AG04450 (cell line): ENCODE measurements at regions not wholly inside any gene's neighbourhood (a gene's known extent, or its start where the extent isn't known, plus 50 kb on each side); places are given as distances from the start of the nearest gene placed in this dataset.

Experiments used
- CTCF ChIA-PET: fragments of 300-600, 350-600 bp; formaldehyde crosslinking; extraction: SDS; loops from one replicate; lab custom pipeline; 2022; ENCODE audit warnings: antibody characterized with exemption, inconsistent platforms; lab: Charles Lee
- POLR2A ChIA-PET: fragments of 350-600 bp; formaldehyde crosslinking; extraction: SDS; loops from one replicate; lab custom pipeline; 2021; ENCODE audit warnings: antibody characterized with exemption, inconsistent platforms; lab: Yijun Ruan, JAX
- DNase-seq: peaks from one replicate; pipeline ENCODE4 v3.0.0-alpha.2; 2011; ENCODE audit warnings: low read depth, low spot score
- H3K27ac ChIP-seq: one replicate; pipeline ENCODE4 v1.5.1; 2012; ENCODE audit warnings: low read depth, low read length, control low read depth
- H3K27me3 ChIP-seq: one replicate; pipeline ENCODE4 v1.6.0; 2012; ENCODE audit warnings: low read length; ENCODE audit not compliant: control insufficient read depth, insufficient read depth
- H3K4me3 ChIP-seq: 2 replicates; pipeline ENCODE4 v1.5.1; 2011; ENCODE audit warnings: mild to moderate bottlenecking, low read depth, low read length, control low read depth
- H3K9me3 ChIP-seq: 2 replicates; pipeline ENCODE4 v1.5.1; 2012; ENCODE audit warnings: low read length; ENCODE audit not compliant: control insufficient read depth, insufficient read depth
- TF ChIP-seq, protein P1 (sequence below): IDR thresholded peaks from 2 replicates; pipeline ENCODE4 v1.5.1; 2011; ENCODE audit warnings: low read depth, low read length, control low read depth, inconsistent platforms

GRCh38 chrX:39758791-39759525 is 338.8 kb downstream of the BCOR start:
- Histone ChIP-seq H3K4me3 (no peak overlapping the region), H3K27ac (peak overlapping the region; percentile 89), H3K27me3 (no peaks in the 10 kb centered on the region), H3K9me3 (no peaks in the 10 kb centered on the region)
- TF ChIP-seq, protein P1, sequence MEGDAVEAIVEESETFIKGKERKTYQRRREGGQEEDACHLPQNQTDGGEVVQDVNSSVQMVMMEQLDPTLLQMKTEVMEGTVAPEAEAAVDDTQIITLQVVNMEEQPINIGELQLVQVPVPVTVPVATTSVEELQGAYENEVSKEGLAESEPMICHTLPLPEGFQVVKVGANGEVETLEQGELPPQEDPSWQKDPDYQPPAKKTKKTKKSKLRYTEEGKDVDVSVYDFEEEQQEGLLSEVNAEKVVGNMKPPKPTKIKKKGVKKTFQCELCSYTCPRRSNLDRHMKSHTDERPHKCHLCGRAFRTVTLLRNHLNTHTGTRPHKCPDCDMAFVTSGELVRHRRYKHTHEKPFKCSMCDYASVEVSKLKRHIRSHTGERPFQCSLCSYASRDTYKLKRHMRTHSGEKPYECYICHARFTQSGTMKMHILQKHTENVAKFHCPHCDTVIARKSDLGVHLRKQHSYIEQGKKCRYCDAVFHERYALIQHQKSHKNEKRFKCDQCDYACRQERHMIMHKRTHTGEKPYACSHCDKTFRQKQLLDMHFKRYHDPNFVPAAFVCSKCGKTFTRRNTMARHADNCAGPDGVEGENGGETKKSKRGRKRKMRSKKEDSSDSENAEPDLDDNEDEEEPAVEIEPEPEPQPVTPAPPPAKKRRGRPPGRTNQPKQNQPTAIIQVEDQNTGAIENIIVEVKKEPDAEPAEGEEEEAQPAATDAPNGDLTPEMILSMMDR = no peak
- POLR2A ChIA-PET = interaction anchor here (0.6 to 1.0 kb wide), 3 partner anchors 10 to 251 kb away, joined by 3 to 5 read pairs (median 5); no protein-coding TSS in a partner anchor
- DNase-seq = no peak
- CTCF ChIA-PET = interaction anchor here (0.9 kb wide), 1 partner anchor 28 kb away, joined by 3 read pairs; no protein-coding TSS in a partner anchor

- no peak for DNase-seq
Measured at GRCh38 chrX:39759526-39760224, 338.1 kb downstream of the BCOR start.

GRCh38 chrX:39760930-39761329 is 336.8 kb downstream of the BCOR start:
- no peak overlapping the region for H3K4me3 ChIP-seq
- H3K9me3 ChIP-seq = no peaks in the 10 kb centered on the region
- POLR2A ChIA-PET = no interaction called here
- no peak for DNase-seq
- CTCF ChIA-PET = no interaction called here
- no peaks in the 10 kb centered on the region for H3K27me3 ChIP-seq
- TF ChIP-seq, protein P1 = no peak
- H3K27ac ChIP-seq = no peak overlapping the region

More at GRCh38 chrX:39759526-39760224, 338.1 kb downstream of the BCOR start:
- POLR2A ChIA-PET = interaction anchor here (0.6 to 1.0 kb wide), 2 partner anchors 10 to 121 kb away, joined by 3 to 5 read pairs; no protein-coding TSS in a partner anchor
- no peaks in the 10 kb centered on the region for H3K27me3 ChIP-seq
- TF ChIP-seq, protein P1 = no peak
- CTCF ChIA-PET = interaction anchor here (0.7 to 0.9 kb wide), 2 partner anchors 11 to 29 kb away, joined by 3 read pairs; no protein-coding TSS in a partner anchor
- H3K4me3 ChIP-seq = no peak overlapping the region
- H3K9me3 ChIP-seq = no peaks in the 10 kb centered on the region
- peak overlapping the region; percentile 89 for H3K27ac ChIP-seq

GRCh38 chrX:39762266-39762841 is 335.4 kb downstream of the BCOR start:
- ChIA-PET CTCF (no interaction called here), POLR2A (no interaction called here)
- H3K9me3 ChIP-seq = no peaks in the 10 kb centered on the region
- H3K4me3 ChIP-seq = no peak overlapping the region
- TF ChIP-seq, protein P1 = no peak
- no peaks in the 10 kb centered on the region for H3K27me3 ChIP-seq
- H3K27ac ChIP-seq = no peak overlapping the region
- DNase-seq = no peak
